IMR-90 (cell line): ENCODE measurements at regions not wholly inside any gene's neighbourhood (a gene's known extent, or its start where the extent isn't known, plus 50 kb on each side); places are given as distances from the start of the nearest gene placed in this dataset.

ENCODE experiments used
- ATAC-seq: fragments of 200-7000 bp; cut with Tn5 transposase; 2 replicates; pipeline ENCODE4 v1.9.1; 2020; ENCODE audit warnings: low read depth, mild to moderate bottlenecking, moderate library complexity
- BruUV-seq: library from RNA; stranded (reverse); fragments of 400-500 nt; replicated peaks from 2 replicates; lab custom pipeline; 2021; lab: Mats Ljungman, UMichigan
- CTCF ChIA-PET: fragments of 300-600 bp; formaldehyde crosslinking; extraction: SDS; loops from one replicate; lab custom pipeline; 2021; ENCODE audit warnings: antibody characterized with exemption; lab: Yijun Ruan, JAX
- POLR2A ChIA-PET: fragments of 300-600 bp; sonication (Branson Sonifier 250); formaldehyde crosslinking; loops from one replicate; lab custom pipeline; 2022; ENCODE audit warnings: antibody characterized with exemption; ENCODE audit not compliant: unreplicated experiment; lab: Charles Lee
- DNase-seq: peaks from one replicate; pipeline ENCODE4 v3.0.0; 2013
- H2AFZ ChIP-seq: replicated peaks from 2 replicates; pipeline ENCODE3; 2013; ENCODE audit warnings: low read length, mild to moderate bottlenecking; ENCODE audit not compliant: poor library complexity
- H2AK5ac ChIP-seq: 2 replicates; pipeline ENCODE4 v1.6.1; 2013; ENCODE audit warnings: low read depth, low read length, inconsistent platforms
- H2AK9ac ChIP-seq: replicated peaks from 2 replicates; pipeline ENCODE3; 2013; ENCODE audit warnings: mild to moderate bottlenecking, low read depth, low read length, moderate library complexity; ENCODE audit not compliant: poor library complexity
- H2BK120ac ChIP-seq: 2 replicates; pipeline ENCODE4 v1.6.1; 2013; ENCODE audit warnings: low read depth, low read length, inconsistent platforms
- H2BK15ac ChIP-seq: 3 replicates; pipeline ENCODE4 v1.6.1; 2013; ENCODE audit warnings: low read depth, low read length, inconsistent platforms
- H2BK20ac ChIP-seq: 2 replicates; pipeline ENCODE4 v1.6.1; 2013; ENCODE audit warnings: low read depth, mild to moderate bottlenecking, inconsistent platforms, low read length, moderate library complexity
- H2BK5ac ChIP-seq: 2 replicates; pipeline ENCODE4 v1.6.1; 2013; ENCODE audit warnings: mild to moderate bottlenecking, low read depth, low read length, inconsistent platforms; ENCODE audit not compliant: poor library complexity, severe bottlenecking
- H3K14ac ChIP-seq: replicated peaks from 2 replicates; pipeline ENCODE4 v1.6.1; 2013; ENCODE audit warnings: low read depth, low read length, inconsistent platforms
- H3K18ac ChIP-seq: 2 replicates; pipeline ENCODE4 v1.6.1; 2013; ENCODE audit warnings: low read depth, low read length, control low read depth
- H3K23ac ChIP-seq: 2 replicates; pipeline ENCODE4 v1.6.1; 2013; ENCODE audit warnings: low read depth, low read length, inconsistent platforms
- H3K27ac ChIP-seq: 2 replicates; pipeline ENCODE4 v1.5.1; 2013; ENCODE audit warnings: mild to moderate bottlenecking, control low read depth, low read length; ENCODE audit not compliant: insufficient read depth
- H3K27me3 ChIP-seq: 2 replicates; pipeline ENCODE4 v1.6.1; 2013; ENCODE audit warnings: low read length; ENCODE audit not compliant: control insufficient read depth, insufficient read depth
- H3K36me3 ChIP-seq: 2 replicates; pipeline ENCODE4 v1.6.1; 2013; ENCODE audit warnings: low read length, mixed read lengths; ENCODE audit not compliant: control insufficient read depth, insufficient read depth
- H3K4ac ChIP-seq: 2 replicates; pipeline ENCODE4 v1.6.1; 2013; ENCODE audit warnings: low read depth, low read length, inconsistent platforms
- H3K4me1 ChIP-seq: 2 replicates; pipeline ENCODE4 v1.6.1; 2013; ENCODE audit warnings: low read length, mixed read lengths; ENCODE audit not compliant: control insufficient read depth, insufficient read depth
- H3K4me2 ChIP-seq: 2 replicates; pipeline ENCODE4 v1.6.1; 2013; ENCODE audit warnings: low read depth, mild to moderate bottlenecking, control low read depth, low read length, moderate library complexity
- H3K4me3 ChIP-seq: 2 replicates; pipeline ENCODE4 v1.5.1; 2013; ENCODE audit warnings: low read depth, mild to moderate bottlenecking, control low read depth, low read length, moderate library complexity; ENCODE audit not compliant: insufficient read depth
- H3K56ac ChIP-seq: 2 replicates; pipeline ENCODE4 v1.6.1; 2013; ENCODE audit warnings: low read length, inconsistent platforms; ENCODE audit not compliant: insufficient read depth; ENCODE audit errors: extremely low read depth
- H3K79me1 ChIP-seq, 2 experiments: 2 replicates each; pipeline ENCODE4 v1.6.1; 2013; ENCODE audit warnings: low read length in 2 of 2, inconsistent platforms in 1 of 2, low read depth in 1 of 2
- H3K9ac ChIP-seq: 2 replicates; pipeline ENCODE4 v1.6.1; 2013; ENCODE audit warnings: low read depth, low read length, control low read depth
- H3K9me1 ChIP-seq: 2 replicates; pipeline ENCODE4 v1.6.1; 2013; ENCODE audit warnings: low read length, inconsistent platforms; ENCODE audit not compliant: insufficient read depth
- H3K9me3 ChIP-seq: 2 replicates; pipeline ENCODE4 v1.6.1; 2013; ENCODE audit warnings: low read length; ENCODE audit not compliant: control insufficient read depth, insufficient read depth
- H4K20me1 ChIP-seq: 2 replicates; pipeline ENCODE4 v1.6.1; 2013; ENCODE audit warnings: low read length, inconsistent platforms; ENCODE audit not compliant: insufficient read depth
- H4K5ac ChIP-seq: 2 replicates; pipeline ENCODE4 v1.6.1; 2013; ENCODE audit warnings: mild to moderate bottlenecking, low read depth, low read length, control low read depth
- H4K8ac ChIP-seq, 2 experiments: 2 replicates each; pipeline ENCODE4 v1.6.1; 2013; ENCODE audit warnings: low read depth in 2 of 2, low read length in 2 of 2, control low read depth in 1 of 2, inconsistent platforms in 1 of 2
- H4K91ac ChIP-seq: 2 replicates; pipeline ENCODE4 v1.6.1; 2013; ENCODE audit warnings: low read depth, low read length, inconsistent platforms; ENCODE audit not compliant: insufficient read depth
- CHD1 ChIP-seq: IDR thresholded peaks from 2 replicates; pipeline ENCODE4 v1.6.1; 2012; ENCODE audit warnings: low read depth, low read length, improper control_type of control experiment
- MAZ ChIP-seq: IDR thresholded peaks from 2 replicates; pipeline ENCODE4 v1.6.1; 2012; ENCODE audit warnings: low read depth, mild to moderate bottlenecking, low read length, improper control_type of control experiment, moderate library complexity, borderline replicate concordance
- WGBS, 2 experiments: methylation state at CpG; one replicate each; pipeline versions ENCODE4 v1.1.5 to v1.1.7; 2013; ENCODE audit warnings: missing lambda C conversion rate in 2 of 2; ENCODE audit not compliant: insufficient read length in 1 of 2; ENCODE audit errors: extremely low coverage in 2 of 2; 5-methylcytosine and 5-hydroxymethylcytosine counted together
- dilution Hi-C: fragments of 300-500 bp; cut with HindIII; formaldehyde crosslinking; loops from one replicate; pipeline ENCODE4 v1.14.3; 2018; ENCODE audit warnings: low sequenced_read_pairs; ENCODE audit not compliant: unreplicated experiment
- in situ Hi-C: fragments of 300-500 bp; cut with MboI; formaldehyde crosslinking; loops from 3 replicates; pipeline ENCODE4 v1.14.3; 2019; ENCODE audit warnings: low sequenced_read_pairs, inconsistent platforms, mixed read lengths
- intact Hi-C: fragments of 100-400 bp; cut with micrococcal nuclease; formaldehyde crosslinking; loops from 2 replicates; pipeline ENCODE4 v1.10.0; 2022
- TF ChIP-seq, protein P1 (sequence below): fragments of 150-350 bp; IDR thresholded peaks from 2 replicates; pipeline ENCODE4 v1.6.1; 2016; ENCODE audit warnings: low read depth, mild to moderate bottlenecking, low read length, moderate library complexity, borderline replicate concordance

DNA sequence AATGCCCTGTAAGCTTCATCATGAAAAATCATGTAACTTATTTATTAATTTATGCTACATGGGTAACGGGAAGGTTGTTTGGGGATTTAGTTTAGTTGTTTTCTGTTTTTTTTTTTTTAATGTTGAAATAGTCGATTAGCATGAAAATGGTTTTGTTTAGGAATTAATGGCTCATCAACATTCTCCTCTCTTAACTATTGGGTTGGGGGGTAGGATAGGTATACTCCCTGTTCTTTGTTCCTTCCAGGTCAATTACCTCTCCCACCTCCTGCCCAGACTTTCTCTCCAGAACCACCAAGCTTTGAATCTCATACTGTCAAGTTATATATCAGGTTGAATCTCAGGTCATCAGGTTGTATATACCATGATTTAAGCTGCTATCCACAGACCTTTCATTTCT, 568.7 kb upstream of the DSEL start:
- no peak overlapping the region for H2BK5ac ChIP-seq
- H3K79me1 ChIP-seq, result no peaks in the 10 kb centered on the region
- H3K4me1 ChIP-seq, result no peaks in the 10 kb centered on the region; the same call in 1 of the 2 replicates
- in situ Hi-C loops, result no loop called here
- no peak overlapping the region for H4K91ac ChIP-seq
- no peak overlapping the region for H4K5ac ChIP-seq
- no peak overlapping the region for H2BK120ac ChIP-seq
- no peak overlapping the region for H3K4me2 ChIP-seq
- H3K27ac ChIP-seq, result no peak overlapping the region
- H2AK5ac ChIP-seq, result no peak overlapping the region
- POLR2A ChIA-PET, result no interaction called here
- dilution Hi-C loops, result no loop called here
- H2AK9ac ChIP-seq, result no peak overlapping the region
- ATAC-seq, result no peak
- no peak overlapping the region for H2BK20ac ChIP-seq
- no peaks in the 10 kb centered on the region for H3K9me3 ChIP-seq
- no peaks in the 10 kb centered on the region for H4K20me1 ChIP-seq
- H3K9ac ChIP-seq, result no peak overlapping the region
- CTCF ChIA-PET, result interaction anchor here (0.6 kb wide), 1 partner anchor 605 kb away, joined by 3 read pairs; no protein-coding TSS in a partner anchor
- no TSS peak for BruUV-seq
- H3K9me1 ChIP-seq, result no peaks in the 10 kb centered on the region
- H2BK15ac ChIP-seq, result no peak overlapping the region
- no peak overlapping the region for H4K8ac ChIP-seq
- H3K4me3 ChIP-seq, result no peak overlapping the region
- H2AFZ ChIP-seq, result no peak overlapping the region
- TF ChIP-seq, protein P1, sequence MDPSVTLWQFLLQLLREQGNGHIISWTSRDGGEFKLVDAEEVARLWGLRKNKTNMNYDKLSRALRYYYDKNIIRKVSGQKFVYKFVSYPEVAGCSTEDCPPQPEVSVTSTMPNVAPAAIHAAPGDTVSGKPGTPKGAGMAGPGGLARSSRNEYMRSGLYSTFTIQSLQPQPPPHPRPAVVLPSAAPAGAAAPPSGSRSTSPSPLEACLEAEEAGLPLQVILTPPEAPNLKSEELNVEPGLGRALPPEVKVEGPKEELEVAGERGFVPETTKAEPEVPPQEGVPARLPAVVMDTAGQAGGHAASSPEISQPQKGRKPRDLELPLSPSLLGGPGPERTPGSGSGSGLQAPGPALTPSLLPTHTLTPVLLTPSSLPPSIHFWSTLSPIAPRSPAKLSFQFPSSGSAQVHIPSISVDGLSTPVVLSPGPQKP, result no peak
- TF ChIP-seq CHD1, result no peak
- TF ChIP-seq MAZ, result no peak
- no peak overlapping the region for H3K4ac ChIP-seq
- DNase-seq, result no peak
- WGBS, 2 experiments, result 100% methylated on average over 1 of the region's 2 CpGs; no CpG with 5 or more reads in 1 of the 2 experiments
- no peak overlapping the region for H3K14ac ChIP-seq
- H3K18ac ChIP-seq, result no peak overlapping the region
- intact Hi-C loops, result no loop called here
- no peaks in the 10 kb centered on the region for H3K36me3 ChIP-seq
- H3K27me3 ChIP-seq, result no peaks in the 10 kb centered on the region
- no peak overlapping the region for H3K23ac ChIP-seq
- H3K56ac ChIP-seq, result no peak overlapping the region
